K562 (cell line): ENCODE measurements at regions not wholly inside any gene's neighbourhood (a gene's known extent, or its start where the extent isn't known, plus 50 kb on each side); places are given as distances from the start of the nearest gene placed in this dataset.

ENCODE experiments used
- ARID1B ChIP-seq: fragments of 450-650 bp; IDR thresholded peaks from 2 replicates; pipeline ENCODE4 v1.6.1; 2016; ENCODE audit warnings: antibody characterized with exemption, mild to moderate bottlenecking, inconsistent platforms
- BMI1 ChIP-seq: fragments of 150-350 bp; IDR thresholded peaks from 2 replicates; pipeline ENCODE4 v1.6.1; 2014; ENCODE audit warnings: low read length
- BRF1 ChIP-seq: IDR thresholded peaks from 3 replicates; pipeline ENCODE4 v1.6.1; 2011; ENCODE audit warnings: borderline replicate concordance, mild to moderate bottlenecking; ENCODE audit not compliant: insufficient read length; ENCODE audit errors: extremely low read depth
- CHD4 ChIP-seq: fragments of 200-600 bp; sonication (generic); IDR thresholded peaks from 3 replicates; pipeline ENCODE4 v1.6.1; 2012; ENCODE audit warnings: low read depth, mild to moderate bottlenecking, mixed read lengths, low read length, inconsistent platforms; ENCODE audit not compliant: insufficient read depth, insufficient replicate concordance, poor library complexity, severe bottlenecking
- DPF2 ChIP-seq: fragments of 450-650 bp; IDR thresholded peaks from 2 replicates; pipeline ENCODE4 v1.6.1; 2016
- HDAC1 ChIP-seq, 2 experiments: fragments of 450-650 bp; IDR thresholded peaks; 2 replicates each; pipeline ENCODE4 v1.6.1; 2016 to 2017; ENCODE audit warnings: inconsistent platforms in 1 of 2, mild to moderate bottlenecking in 1 of 2, moderate library complexity in 1 of 2
- HNRNPUL1 ChIP-seq: fragments of 200-400 bp; formaldehyde crosslinking; IDR thresholded peaks from 2 replicates; pipeline ENCODE4 v1.6.1; 2017; ENCODE audit warnings: low read length
- KLF6 ChIP-seq: fragments of 250-450 bp; sonication (Bioruptor Pico); IDR thresholded peaks from 2 replicates; pipeline ENCODE4 v1.4.0; 2020; ENCODE audit warnings: mild to moderate bottlenecking, moderate library complexity, borderline replicate concordance
- MCM2 ChIP-seq: fragments of 450-650 bp; IDR thresholded peaks from 2 replicates; pipeline ENCODE4 v1.6.1; 2017; ENCODE audit warnings: low read depth, mild to moderate bottlenecking
- NBN ChIP-seq: fragments of 450-650 bp; IDR thresholded peaks from 2 replicates; pipeline ENCODE4 v1.6.1; 2016; ENCODE audit warnings: low read depth, mild to moderate bottlenecking
- RBM22 ChIP-seq: fragments of 200-400 bp; formaldehyde crosslinking; IDR thresholded peaks from 2 replicates; pipeline ENCODE4 v1.6.1; 2018; ENCODE audit warnings: low read length, low read depth; ENCODE audit not compliant: poor library complexity, severe bottlenecking
- SRSF3 ChIP-seq: fragments of 200-400 bp; formaldehyde crosslinking; IDR thresholded peaks from 2 replicates; pipeline ENCODE4 v1.6.1; 2016; ENCODE audit warnings: mild to moderate bottlenecking, low read length, moderate library complexity; ENCODE audit not compliant: insufficient read depth
- TAL1 ChIP-seq: fragments of 450-650 bp; IDR thresholded peaks from 2 replicates; pipeline ENCODE4 v1.6.1; 2016; ENCODE audit warnings: mild to moderate bottlenecking
- ZNF274 ChIP-seq: IDR thresholded peaks from 2 replicates; pipeline ENCODE4 v1.6.1; 2011; ENCODE audit warnings: low read depth, mild to moderate bottlenecking, low read length, moderate library complexity, borderline replicate concordance
- ZNF3 ChIP-seq: fragments of 250-450 bp; sonication (Bioruptor Pico); IDR thresholded peaks from 2 replicates; pipeline ENCODE4 v1.5.0; 2021; ENCODE audit warnings: mild to moderate bottlenecking, moderate library complexity
- ZNF431 ChIP-seq: sonication (generic); formaldehyde crosslinking; IDR thresholded peaks from 2 replicates; pipeline ENCODE4 v1.8.0; 2022; ENCODE audit warnings: mild to moderate bottlenecking, missing genetic modification reagents
- ZNF561 ChIP-seq: fragments of 450-650 bp; formaldehyde crosslinking; conservative IDR thresholded peaks from 2 replicates; pipeline ENCODE4 v1.4.0; 2020; ENCODE audit warnings: mild to moderate bottlenecking, moderate library complexity
- TF ChIP-seq, protein P1 (sequence below): fragments of 250-450 bp; sonication (Bioruptor Pico); IDR thresholded peaks from 2 replicates; pipeline ENCODE4 v1.5.0; 2021; ENCODE audit warnings: mild to moderate bottlenecking, moderate library complexity
- TF ChIP-seq, protein P2 (sequence below), 2 experiments: fragments of 200-800 bp in 1 of 2; sonication (Bioruptor generic) in 1 of 2; sonication (generic) in 1 of 2; formaldehyde crosslinking in 1 of 2; IDR thresholded peaks in 1 of 2; conservative IDR thresholded peaks in 1 of 2; 2 replicates each; pipeline versions ENCODE4 v1.5.0 to v1.6.1; 2016 to 2020; ENCODE audit warnings: missing compliant biosample characterization in 1 of 2, missing genetic modification characterization in 1 of 2, missing genetic modification reagents in 1 of 2
- TF ChIP-seq, protein P3 (sequence below), 2 experiments: IDR thresholded peaks; 2 replicates each; pipeline ENCODE4 v1.6.1; 2012; ENCODE audit warnings: improper control_type of control experiment in 2 of 2, low read depth in 2 of 2, low read length in 2 of 2, borderline replicate concordance in 1 of 2
- TF ChIP-seq, protein P4 (sequence below): sonication (generic); formaldehyde crosslinking; IDR thresholded peaks from 2 replicates; pipeline ENCODE4 v1.9.0; 2022; ENCODE audit warnings: mild to moderate bottlenecking, missing genetic modification reagents
- TF ChIP-seq, protein P5 (sequence below): fragments of 450-650 bp; IDR thresholded peaks from 2 replicates; pipeline ENCODE4 v1.6.1; 2016; ENCODE audit warnings: low read depth, mild to moderate bottlenecking, moderate library complexity

DNA sequence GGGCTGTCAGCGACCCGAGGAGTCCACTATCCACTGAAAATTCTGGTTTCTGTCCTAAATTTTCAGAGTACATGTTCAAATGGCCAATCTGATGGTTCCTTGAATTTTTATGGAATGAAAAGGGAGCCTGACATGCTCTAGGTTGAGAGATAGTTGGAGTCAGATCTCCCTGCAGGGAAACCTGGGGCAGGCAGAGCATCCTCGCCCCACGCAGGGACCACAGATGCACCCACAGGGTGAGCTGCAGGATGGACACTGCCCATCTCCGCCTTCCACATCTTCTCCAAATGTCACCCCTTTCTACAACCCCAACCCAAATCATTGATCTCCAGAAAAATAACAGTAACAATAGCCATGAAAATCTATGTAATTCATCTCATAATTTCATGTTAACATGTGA is 114.2 kb upstream of the IGLL5 start (continued):
- TF ChIP-seq RBM22 = no peak
- TF ChIP-seq ZNF561 (CRISPR knock-in tag) = no peak
- TF ChIP-seq ARID1B = no peak
- no peak for TF ChIP-seq CHD4
- no peak for TF ChIP-seq HDAC1 (IDR thresholded peaks at IDR 0.05)
- no peak for TF ChIP-seq DPF2
- TF ChIP-seq ZNF274 = no peak
- no peak for TF ChIP-seq BMI1
- no peak for TF ChIP-seq KLF6 (CRISPR knock-in tag)
- no peak for TF ChIP-seq HNRNPUL1
- TF ChIP-seq ZNF431 (CRISPR knock-in tag) = peak; percentile 9; the same call in 1 of the 2 replicates
- TF ChIP-seq, protein P1, sequence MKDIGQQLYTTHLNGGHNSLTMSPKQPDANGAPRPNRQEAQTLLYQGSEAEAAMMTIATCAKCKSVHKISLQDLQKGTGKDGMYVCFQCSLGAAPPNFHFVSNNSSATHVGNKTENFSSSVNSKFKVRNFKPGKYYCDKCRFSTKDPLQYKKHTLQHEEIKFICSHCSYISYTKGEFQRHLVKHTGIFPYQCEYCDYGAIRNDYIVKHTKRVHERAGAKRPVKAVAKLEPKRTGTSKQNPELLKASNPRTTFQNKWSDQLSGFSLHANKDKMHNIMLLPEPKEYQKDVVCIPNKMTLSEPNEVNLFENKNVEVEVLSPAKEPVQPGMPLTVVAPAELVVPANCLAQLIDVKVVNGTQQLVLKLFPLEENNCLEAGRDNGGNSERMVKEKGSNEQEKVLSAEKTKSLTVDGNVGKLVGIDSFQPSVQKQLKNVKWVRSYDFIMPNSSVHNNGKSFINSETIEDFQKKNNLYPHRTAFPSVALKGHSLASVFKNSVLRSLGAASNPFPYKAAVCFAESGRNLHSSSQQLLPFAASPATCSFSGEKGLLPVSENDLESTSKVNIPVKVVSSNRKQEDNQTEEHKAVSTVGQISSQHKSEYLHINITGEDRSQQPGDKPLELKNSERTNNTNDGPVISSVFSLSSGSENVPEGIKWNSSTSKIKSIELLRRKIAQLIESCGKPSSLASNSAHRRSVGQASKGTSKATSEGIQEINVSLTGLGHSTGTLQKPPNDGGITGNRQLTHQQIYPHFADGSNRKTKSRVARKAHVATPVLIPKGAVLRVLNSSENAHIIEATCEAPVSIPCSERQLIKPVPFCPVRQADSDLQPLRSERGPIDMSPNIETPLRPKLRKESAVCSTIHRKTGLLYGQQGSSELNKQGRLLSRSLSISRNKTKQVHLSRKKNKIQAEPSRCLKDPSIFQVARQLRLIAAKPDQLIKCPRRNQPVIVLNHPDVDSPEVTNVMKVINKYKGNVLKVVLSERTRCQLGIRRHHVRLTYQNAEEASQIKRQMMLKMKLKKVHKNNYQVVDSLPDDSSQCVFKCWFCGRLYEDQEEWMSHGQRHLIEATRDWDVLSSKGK (CRISPR knock-in tag) = no peak
- no peak for TF ChIP-seq SRSF3
- no peak for TF ChIP-seq NBN
- TF ChIP-seq BRF1 = no peak
- TF ChIP-seq ZNF3 (CRISPR knock-in tag) = no peak
- TF ChIP-seq, protein P2, sequence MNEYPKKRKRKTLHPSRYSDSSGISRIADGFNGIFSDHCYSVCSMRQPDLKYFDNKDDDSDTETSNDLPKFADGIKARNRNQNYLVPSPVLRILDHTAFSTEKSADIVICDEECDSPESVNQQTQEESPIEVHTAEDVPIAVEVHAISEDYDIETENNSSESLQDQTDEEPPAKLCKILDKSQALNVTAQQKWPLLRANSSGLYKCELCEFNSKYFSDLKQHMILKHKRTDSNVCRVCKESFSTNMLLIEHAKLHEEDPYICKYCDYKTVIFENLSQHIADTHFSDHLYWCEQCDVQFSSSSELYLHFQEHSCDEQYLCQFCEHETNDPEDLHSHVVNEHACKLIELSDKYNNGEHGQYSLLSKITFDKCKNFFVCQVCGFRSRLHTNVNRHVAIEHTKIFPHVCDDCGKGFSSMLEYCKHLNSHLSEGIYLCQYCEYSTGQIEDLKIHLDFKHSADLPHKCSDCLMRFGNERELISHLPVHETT (CRISPR knock-in tag; conservative IDR thresholded peaks at IDR 0.05 in 1 of 2, IDR thresholded peaks at IDR 0.05 in 1 of 2) = no peak
- TF ChIP-seq, protein P3, sequence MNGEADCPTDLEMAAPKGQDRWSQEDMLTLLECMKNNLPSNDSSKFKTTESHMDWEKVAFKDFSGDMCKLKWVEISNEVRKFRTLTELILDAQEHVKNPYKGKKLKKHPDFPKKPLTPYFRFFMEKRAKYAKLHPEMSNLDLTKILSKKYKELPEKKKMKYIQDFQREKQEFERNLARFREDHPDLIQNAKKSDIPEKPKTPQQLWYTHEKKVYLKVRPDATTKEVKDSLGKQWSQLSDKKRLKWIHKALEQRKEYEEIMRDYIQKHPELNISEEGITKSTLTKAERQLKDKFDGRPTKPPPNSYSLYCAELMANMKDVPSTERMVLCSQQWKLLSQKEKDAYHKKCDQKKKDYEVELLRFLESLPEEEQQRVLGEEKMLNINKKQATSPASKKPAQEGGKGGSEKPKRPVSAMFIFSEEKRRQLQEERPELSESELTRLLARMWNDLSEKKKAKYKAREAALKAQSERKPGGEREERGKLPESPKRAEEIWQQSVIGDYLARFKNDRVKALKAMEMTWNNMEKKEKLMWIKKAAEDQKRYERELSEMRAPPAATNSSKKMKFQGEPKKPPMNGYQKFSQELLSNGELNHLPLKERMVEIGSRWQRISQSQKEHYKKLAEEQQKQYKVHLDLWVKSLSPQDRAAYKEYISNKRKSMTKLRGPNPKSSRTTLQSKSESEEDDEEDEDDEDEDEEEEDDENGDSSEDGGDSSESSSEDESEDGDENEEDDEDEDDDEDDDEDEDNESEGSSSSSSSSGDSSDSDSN (IDR thresholded peaks at IDR 0.05; ENCODE audit: borderline replicate concordance in 1 of 2, low read depth in 2 of 2, low read length in 2 of 2) = no peak
- TF ChIP-seq, protein P4, sequence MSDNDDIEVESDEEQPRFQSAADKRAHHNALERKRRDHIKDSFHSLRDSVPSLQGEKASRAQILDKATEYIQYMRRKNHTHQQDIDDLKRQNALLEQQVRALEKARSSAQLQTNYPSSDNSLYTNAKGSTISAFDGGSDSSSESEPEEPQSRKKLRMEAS = peak; percentile 38
- TF ChIP-seq, protein P5, sequence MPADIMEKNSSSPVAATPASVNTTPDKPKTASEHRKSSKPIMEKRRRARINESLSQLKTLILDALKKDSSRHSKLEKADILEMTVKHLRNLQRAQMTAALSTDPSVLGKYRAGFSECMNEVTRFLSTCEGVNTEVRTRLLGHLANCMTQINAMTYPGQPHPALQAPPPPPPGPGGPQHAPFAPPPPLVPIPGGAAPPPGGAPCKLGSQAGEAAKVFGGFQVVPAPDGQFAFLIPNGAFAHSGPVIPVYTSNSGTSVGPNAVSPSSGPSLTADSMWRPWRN = no peak
- TF ChIP-seq TAL1 = no peak
- no peak for TF ChIP-seq MCM2
